ENCODE measurements at regions not wholly inside any gene's neighbourhood (a gene's known extent, or its start where the extent isn't known, plus 50 kb on each side); places are given as distances from the start of the nearest gene placed in this dataset.

- TF ChIP-seq, protein P1, sequence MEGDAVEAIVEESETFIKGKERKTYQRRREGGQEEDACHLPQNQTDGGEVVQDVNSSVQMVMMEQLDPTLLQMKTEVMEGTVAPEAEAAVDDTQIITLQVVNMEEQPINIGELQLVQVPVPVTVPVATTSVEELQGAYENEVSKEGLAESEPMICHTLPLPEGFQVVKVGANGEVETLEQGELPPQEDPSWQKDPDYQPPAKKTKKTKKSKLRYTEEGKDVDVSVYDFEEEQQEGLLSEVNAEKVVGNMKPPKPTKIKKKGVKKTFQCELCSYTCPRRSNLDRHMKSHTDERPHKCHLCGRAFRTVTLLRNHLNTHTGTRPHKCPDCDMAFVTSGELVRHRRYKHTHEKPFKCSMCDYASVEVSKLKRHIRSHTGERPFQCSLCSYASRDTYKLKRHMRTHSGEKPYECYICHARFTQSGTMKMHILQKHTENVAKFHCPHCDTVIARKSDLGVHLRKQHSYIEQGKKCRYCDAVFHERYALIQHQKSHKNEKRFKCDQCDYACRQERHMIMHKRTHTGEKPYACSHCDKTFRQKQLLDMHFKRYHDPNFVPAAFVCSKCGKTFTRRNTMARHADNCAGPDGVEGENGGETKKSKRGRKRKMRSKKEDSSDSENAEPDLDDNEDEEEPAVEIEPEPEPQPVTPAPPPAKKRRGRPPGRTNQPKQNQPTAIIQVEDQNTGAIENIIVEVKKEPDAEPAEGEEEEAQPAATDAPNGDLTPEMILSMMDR (IDR thresholded peaks at IDR 0.05): no peak
- TF ChIP-seq POLR2AphosphoS5 (IDR thresholded peaks at IDR 0.05): no peak
Observed at GRCh38 chr2:239496700-239497099, 95.9 kb upstream of the HDAC4 start.
